ENCODE measurements at regions not wholly inside any gene's neighbourhood (a gene's known extent, or its start where the extent isn't known, plus 50 kb on each side); places are given as distances from the start of the nearest gene placed in this dataset.

- TF ChIP-seq POLR2AphosphoS5 (IDR thresholded peaks at IDR 0.05): no peak
- no peak for TF ChIP-seq POLR2A (IDR thresholded peaks at IDR 0.05; ENCODE audit: low read depth)
Measured at GRCh38 chr6:102327697-102328225, 934.3 kb downstream of the GRIK2 start.

All from esophagus muscularis mucosa (tissue), 2 donors.